ENCODE measurements at regions not wholly inside any gene's neighbourhood (a gene's known extent, or its start where the extent isn't known, plus 50 kb on each side); places are given as distances from the start of the nearest gene placed in this dataset.

DNA sequence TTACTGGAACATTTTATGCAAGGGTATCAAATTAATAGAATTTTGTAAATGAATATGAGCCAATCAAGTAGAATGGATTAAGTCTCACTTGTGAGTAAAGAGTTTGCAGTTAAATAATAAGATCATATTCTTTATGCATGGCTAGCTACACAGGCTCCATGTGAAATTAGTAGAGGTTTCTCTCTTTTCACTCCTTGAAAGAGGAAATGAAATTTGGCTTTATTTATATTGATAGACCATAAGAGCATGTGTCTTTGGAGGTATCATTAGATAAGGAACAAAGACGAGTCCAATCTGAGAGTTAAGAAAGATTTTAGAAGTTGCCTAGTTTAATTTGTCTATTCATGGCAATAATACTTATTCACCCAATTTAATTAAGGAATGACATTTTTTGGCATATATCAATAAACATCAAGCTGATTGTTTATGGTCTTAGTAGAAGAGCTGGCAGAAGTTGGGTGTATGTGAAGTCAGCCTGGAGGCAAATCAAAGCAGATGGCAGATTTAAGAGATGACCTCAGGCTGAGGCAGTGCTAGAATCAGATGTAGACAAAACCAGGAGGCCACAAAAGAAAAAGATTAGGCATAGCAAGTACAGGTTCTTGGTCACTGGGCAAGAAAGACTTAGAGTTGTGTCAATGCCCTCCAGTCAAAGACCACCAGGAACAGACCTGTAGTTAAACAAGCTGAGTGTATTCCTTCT lies 406.5 kb upstream of the ARHGEF26 start:
- DNase-seq (ENCODE audit: low read depth in 4 of 4, low spot score in 2 of 4) = no peak

DNA sequence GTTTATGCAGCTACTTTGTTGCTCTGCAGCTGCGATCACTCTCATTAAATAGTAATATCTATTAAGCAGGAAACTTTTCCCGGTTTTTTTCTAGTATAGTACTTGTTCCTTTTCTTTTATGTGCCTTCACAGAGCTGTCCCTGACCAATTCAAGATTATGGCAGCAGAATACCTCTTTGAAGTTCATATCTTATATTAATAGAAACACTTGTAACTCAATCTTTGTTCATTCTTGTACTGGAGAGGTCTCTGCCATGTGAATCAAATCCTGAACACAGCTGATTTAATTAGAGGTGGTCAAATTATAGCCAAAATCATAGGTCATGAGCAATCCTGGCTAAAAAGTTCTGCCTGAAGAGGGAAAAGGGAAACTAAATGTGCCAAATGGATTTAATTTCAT lies 399.0 kb upstream of the ARHGEF26 start:
- DNase-seq (ENCODE audit: low read depth in 4 of 4, low spot score in 2 of 4) = no peak

GRCh38 chr3:153731071-153731470 lies 390.1 kb upstream of the ARHGEF26 start:
- DNase-seq (ENCODE audit: low read depth in 4 of 4, low spot score in 2 of 4) = no peak

GRCh38 chr3:153734777-153735551 lies 386.2 kb upstream of the ARHGEF26 start:
- DNase-seq (ENCODE audit: low read depth in 4 of 4, low spot score in 2 of 4) = no peak

GRCh38 chr3:153740109-153740508 lies 381.1 kb upstream of the ARHGEF26 start:
- DNase-seq (ENCODE audit: low read depth in 4 of 4, low spot score in 2 of 4) = no peak

DNA sequence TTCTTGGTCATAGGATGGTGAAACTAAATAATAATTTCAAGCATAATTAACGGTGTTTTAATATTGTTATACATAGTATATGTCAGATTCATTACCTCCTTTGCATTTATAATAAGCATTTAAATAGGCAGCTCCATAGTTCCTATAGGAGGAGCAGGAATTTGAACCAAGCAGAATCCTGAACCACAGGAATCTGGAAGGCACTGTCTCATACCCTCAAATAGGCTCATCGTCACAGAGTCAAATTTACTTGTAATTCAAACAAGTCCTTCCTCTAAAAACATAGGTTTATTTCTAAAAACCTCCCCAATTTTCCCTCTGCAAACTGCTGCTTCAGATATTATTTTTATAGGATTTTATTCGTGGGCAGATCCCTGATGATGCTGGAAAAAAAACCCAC lies 376.3 kb upstream of the ARHGEF26 start:
- no peak for DNase-seq (ENCODE audit: low read depth in 4 of 4, low spot score in 2 of 4)

- no peak for DNase-seq (ENCODE audit: low read depth in 4 of 4, low spot score in 2 of 4)
These were observed 375.0 kb upstream of the ARHGEF26 start for GRCh38 chr3:153746211-153746610.

GRCh38 chr3:153749070-153749610 lies 372.1 kb upstream of the ARHGEF26 start:
- no peak for DNase-seq (ENCODE audit: low read depth in 4 of 4, low spot score in 2 of 4)

- no peak for DNase-seq (ENCODE audit: low read depth in 4 of 4, low spot score in 2 of 4)
These were observed 368.7 kb upstream of the ARHGEF26 start for GRCh38 chr3:153752405-153753027.

- no peak for DNase-seq (ENCODE audit: low read depth in 4 of 4, low spot score in 2 of 4)
These were observed 368.2 kb upstream of the ARHGEF26 start for GRCh38 chr3:153753035-153753434.

- DNase-seq (ENCODE audit: low read depth in 4 of 4, low spot score in 2 of 4) = no peak
These were observed 364.4 kb upstream of the ARHGEF26 start for GRCh38 chr3:153756816-153757215.

DNA sequence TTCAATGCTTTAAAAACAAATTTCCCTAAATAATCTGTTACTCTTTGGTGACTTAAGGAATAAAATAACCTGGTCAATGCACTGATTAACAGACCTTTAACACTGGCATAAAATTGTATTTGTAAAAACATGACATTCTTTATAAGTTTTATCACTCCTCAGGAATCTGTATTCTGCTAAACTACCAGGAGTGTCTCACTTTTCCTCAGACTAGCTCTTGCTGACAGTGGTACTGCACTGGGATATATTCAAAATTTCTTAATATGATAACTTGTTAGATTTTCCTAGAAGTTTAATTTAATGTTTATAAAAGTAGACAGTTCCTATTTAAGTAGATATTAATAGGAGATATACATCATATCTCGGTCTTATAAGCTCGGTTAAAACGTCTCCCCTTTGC lies 363.4 kb upstream of the ARHGEF26 start:
- no peak for DNase-seq (ENCODE audit: low read depth in 4 of 4, low spot score in 2 of 4)

DNA sequence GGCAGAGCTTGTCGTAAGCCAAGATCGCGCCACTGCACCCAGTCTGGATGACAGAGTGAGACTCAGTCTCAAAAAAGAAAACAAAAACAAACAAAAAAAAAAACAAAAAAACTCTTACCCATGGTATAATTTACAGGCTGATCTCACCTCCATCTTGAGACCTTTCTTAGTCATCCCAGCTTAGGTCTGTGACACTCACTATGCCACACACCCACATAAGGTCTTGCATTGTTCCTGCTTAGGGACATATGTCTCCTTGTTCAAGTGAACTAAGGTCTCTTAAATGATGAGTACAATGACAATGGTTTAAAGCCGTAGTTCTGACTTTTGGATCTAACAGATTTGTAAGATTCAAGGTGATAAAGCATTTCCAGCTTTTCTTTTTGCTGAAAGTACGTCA lies 360.2 kb upstream of the ARHGEF26 start:
- no peak for DNase-seq (ENCODE audit: low read depth in 4 of 4, low spot score in 2 of 4)

DNA sequence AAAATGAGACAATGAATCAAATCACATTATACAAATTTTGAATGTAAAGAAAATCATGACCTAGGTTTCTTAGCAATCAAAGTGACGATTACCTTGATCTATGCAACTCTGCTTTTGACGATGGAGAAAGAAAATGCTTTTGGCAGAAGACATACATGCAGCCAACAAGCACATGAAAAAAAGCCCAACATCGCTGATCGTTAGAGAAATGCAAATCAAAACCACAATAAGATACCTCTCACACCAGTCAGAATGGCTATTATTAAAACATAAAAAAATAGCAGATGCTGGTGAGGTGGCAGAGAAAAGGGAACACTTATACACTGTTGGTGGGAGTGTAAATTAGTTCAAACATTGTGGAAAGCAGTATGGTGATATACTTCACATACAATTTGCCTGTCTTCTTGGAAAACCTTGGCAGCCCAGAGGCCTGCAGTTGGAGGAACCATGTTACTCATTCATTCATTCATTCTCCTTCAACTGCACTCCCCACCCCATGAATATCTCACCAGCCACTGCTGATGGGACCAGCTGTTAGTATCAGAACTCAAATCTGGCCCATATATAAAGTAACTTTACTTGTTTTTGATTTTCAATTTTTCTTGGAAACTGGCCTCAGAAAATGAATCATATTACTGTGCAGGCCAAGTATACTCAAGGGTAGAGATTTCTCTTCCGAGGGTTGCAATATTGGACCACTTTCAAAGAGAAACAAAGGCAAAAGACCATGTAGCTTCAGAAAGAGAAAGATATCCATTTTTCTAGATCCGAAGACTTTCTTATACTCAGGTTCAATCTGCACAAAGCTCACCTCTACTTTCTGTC lies 358.6 kb upstream of the ARHGEF26 start:
- no peak for DNase-seq (ENCODE audit: low read depth in 4 of 4, low spot score in 2 of 4)

DNA sequence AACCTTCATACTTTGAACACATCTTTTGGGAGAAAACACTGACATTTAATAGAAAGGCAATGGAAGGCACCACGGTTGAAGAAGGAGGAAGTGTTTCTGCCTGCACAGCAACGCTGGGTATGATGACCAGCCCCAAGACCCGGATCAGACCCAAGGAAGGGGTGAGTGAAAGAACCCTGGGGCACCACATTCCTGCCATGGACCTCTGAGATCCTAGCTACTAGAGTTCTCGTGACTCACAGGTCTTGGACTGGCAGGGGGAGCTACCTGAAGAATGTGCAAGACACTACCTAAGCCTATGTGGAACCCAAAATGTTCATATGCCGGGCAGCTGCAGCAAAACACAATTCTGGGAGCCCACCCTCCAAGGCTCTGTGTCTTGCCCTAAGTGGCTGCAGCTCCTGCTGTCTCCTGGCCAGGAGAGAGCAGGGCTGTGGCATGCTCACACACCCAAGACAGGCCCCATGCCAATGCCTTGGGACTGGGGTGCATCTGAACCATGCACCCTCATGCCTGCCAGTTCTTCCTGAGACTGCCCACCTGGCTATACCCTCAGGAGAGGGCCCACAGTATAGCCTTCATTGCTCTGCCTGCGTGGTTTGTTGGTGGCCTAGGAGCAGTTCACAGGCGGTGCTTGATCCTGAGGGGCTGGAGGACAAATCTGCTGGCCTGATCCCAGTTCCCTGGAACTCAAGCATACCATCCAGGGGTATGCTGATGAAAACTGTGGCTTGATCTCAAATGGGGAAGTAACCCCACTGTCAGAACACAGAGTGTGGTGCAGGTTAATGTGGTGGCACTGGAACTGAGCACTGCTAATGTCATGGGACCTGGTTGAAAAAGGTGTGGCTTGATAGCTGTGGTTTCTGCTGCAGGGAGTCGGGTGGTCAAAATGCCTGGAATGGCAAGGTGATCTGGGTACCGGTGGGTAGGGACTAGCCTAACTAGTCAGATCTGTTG lies 353.3 kb upstream of the ARHGEF26 start:
- no peak for DNase-seq (ENCODE audit: low read depth in 4 of 4, low spot score in 2 of 4)

GRCh38 chr3:153768561-153769469 lies 352.4 kb upstream of the ARHGEF26 start:
- peak in 1 of 4 donors; percentile 13 for DNase-seq (ENCODE audit: low read depth in 4 of 4, low spot score in 2 of 4)

- DNase-seq (ENCODE audit: low read depth in 4 of 4, low spot score in 2 of 4) = peak in 1 of 4 donors; percentile 9
These were observed 338.1 kb upstream of the ARHGEF26 start for GRCh38 chr3:153783106-153783505.

GRCh38 chr3:153783741-153784480 lies 337.3 kb upstream of the ARHGEF26 start:
- no peak for DNase-seq (ENCODE audit: low read depth in 4 of 4, low spot score in 2 of 4)
